ENCODE measurements at regions not wholly inside any gene's neighbourhood (a gene's known extent, or its start where the extent isn't known, plus 50 kb on each side); places are given as distances from the start of the nearest gene placed in this dataset.

GRCh38 chr6:170476360-170476759 lies 76.7 kb downstream of the PSMB1 start:
- TF ChIP-seq YY1 (IDR thresholded peaks at IDR 0.05; ENCODE audit: insufficient read depth, insufficient read length) = no peak
- no peak for TF ChIP-seq ZNF274 (IDR thresholded peaks at IDR 0.05; ENCODE audit: low read depth, low read length)
- TF ChIP-seq SUZ12 (IDR thresholded peaks at IDR 0.05; ENCODE audit: extremely low read depth, insufficient read depth, insufficient read length) = no peak

Measured in NT2/D1 (cell line).